HL-60 (cell line): ENCODE measurements at regions not wholly inside any gene's neighbourhood (a gene's known extent, or its start where the extent isn't known, plus 50 kb on each side); places are given as distances from the start of the nearest gene placed in this dataset.

Source experiments
- DNase-seq, 2 experiments: peaks; one replicate each; pipeline ENCODE4 v3.0.0-alpha.2; 2010 to 2020; ENCODE audit warnings: low read depth in 1 of 2, low spot score in 1 of 2
- H3K27ac ChIP-seq: fragments of 250-450 bp; sonication (Bioruptor Pico); replicated peaks from 2 replicates; pipeline ENCODE4 v1.5.1; 2020; ENCODE audit warnings: mild to moderate bottlenecking, moderate library complexity
- H3K27me3 ChIP-seq: fragments of 250-450 bp; sonication (Bioruptor Pico); 2 replicates; pipeline ENCODE4 v1.5.1; 2021; ENCODE audit warnings: mild to moderate bottlenecking, moderate library complexity; ENCODE audit not compliant: insufficient read depth, poor library complexity, severe bottlenecking
- H3K4me3 ChIP-seq: replicated peaks from 2 replicates; pipeline ENCODE4 v1.5.1; 2011; ENCODE audit warnings: mild to moderate bottlenecking, control low read depth, low read length; ENCODE audit not compliant: insufficient read depth
- GABPA ChIP-seq: IDR thresholded peaks from 2 replicates; pipeline ENCODE4 v1.6.1; 2012; ENCODE audit warnings: low read depth
- POLR2AphosphoS5 ChIP-seq: IDR thresholded peaks from 2 replicates; pipeline ENCODE4 v1.6.1; 2012; ENCODE audit warnings: low read depth
- REST ChIP-seq: IDR thresholded peaks from 2 replicates; pipeline ENCODE4 v1.6.1; 2012; ENCODE audit warnings: low read depth; ENCODE audit not compliant: insufficient replicate concordance
- SPI1 ChIP-seq: IDR thresholded peaks from 2 replicates; pipeline ENCODE4 v1.6.1; 2012; ENCODE audit warnings: low read depth, mild to moderate bottlenecking, borderline replicate concordance
- TF ChIP-seq, protein P1 (sequence below): IDR thresholded peaks from one replicate; pipeline ENCODE4 v1.5.1; 2011; ENCODE audit warnings: low read length, control low read depth, inconsistent platforms; ENCODE audit not compliant: insufficient read depth

- Histone ChIP-seq H3K4me3 (no peak overlapping the region), H3K27me3 (no peaks in the 10 kb centered on the region), H3K27ac (no peak overlapping the region)
- TF ChIP-seq POLR2AphosphoS5 = no peak
- TF ChIP-seq SPI1 = no peak
- TF ChIP-seq, protein P1, sequence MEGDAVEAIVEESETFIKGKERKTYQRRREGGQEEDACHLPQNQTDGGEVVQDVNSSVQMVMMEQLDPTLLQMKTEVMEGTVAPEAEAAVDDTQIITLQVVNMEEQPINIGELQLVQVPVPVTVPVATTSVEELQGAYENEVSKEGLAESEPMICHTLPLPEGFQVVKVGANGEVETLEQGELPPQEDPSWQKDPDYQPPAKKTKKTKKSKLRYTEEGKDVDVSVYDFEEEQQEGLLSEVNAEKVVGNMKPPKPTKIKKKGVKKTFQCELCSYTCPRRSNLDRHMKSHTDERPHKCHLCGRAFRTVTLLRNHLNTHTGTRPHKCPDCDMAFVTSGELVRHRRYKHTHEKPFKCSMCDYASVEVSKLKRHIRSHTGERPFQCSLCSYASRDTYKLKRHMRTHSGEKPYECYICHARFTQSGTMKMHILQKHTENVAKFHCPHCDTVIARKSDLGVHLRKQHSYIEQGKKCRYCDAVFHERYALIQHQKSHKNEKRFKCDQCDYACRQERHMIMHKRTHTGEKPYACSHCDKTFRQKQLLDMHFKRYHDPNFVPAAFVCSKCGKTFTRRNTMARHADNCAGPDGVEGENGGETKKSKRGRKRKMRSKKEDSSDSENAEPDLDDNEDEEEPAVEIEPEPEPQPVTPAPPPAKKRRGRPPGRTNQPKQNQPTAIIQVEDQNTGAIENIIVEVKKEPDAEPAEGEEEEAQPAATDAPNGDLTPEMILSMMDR = no peak
- TF ChIP-seq GABPA = no peak
- no peak for TF ChIP-seq REST
- DNase-seq = no peak
These were observed 56.0 kb upstream of the MID1 start for GRCh38 chrX:10676235-10676957.

DNA sequence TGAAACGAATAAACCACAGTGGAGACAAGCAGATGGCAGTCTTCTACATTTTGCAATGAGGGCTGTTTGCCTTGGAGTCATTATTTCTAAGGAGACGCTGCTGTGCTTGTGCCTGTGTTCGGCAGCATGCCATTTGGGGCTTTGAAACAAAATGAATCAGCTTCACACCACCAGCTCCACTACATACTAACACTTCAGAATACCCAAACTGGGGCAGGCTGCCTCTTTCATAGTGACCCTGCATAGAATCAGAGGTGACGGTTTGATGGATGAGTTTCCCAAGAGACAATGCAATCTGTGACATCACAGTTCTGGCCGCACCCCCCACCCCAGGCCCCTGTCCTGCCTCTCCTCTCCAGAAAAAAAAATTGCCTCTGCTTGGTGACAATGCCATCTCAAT is 57.1 kb upstream of the MID1 start:
- DNase-seq = no peak
- TF ChIP-seq, protein P1 = no peak
- no peak for TF ChIP-seq GABPA
- no peak for TF ChIP-seq REST
- no peak for TF ChIP-seq POLR2AphosphoS5
- TF ChIP-seq SPI1 = no peak
- Histone ChIP-seq H3K27me3 (no peaks in the 10 kb centered on the region), H3K4me3 (no peak overlapping the region), H3K27ac (no peak overlapping the region)

DNA sequence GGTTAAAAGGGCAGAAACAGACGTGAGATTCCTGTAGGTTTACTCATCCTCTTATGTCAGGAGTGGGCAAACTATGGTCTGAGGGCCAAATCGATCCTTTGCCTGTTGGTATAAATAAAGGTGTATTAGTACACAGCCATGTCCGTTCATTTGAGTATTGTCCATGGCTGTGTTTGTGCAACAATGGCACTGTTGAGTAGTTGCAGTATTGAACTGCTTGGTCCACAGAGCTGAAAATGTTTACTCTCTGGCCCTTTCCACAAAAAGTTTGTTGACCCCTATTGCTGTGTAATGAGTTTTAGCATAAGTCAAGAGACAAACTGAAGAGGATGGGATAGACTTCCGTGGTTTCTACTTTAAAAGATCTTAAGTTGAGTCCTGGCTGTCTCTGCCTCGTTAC is 59.0 kb upstream of the MID1 start:
- no peak overlapping the region for H3K27ac ChIP-seq
- no peaks in the 10 kb centered on the region for H3K27me3 ChIP-seq
- TF ChIP-seq REST = no peak
- TF ChIP-seq SPI1 = no peak
- TF ChIP-seq, protein P1 = no peak
- TF ChIP-seq POLR2AphosphoS5 = no peak
- no peak for TF ChIP-seq GABPA
- no peak for DNase-seq
- H3K4me3 ChIP-seq = no peak overlapping the region
